COLO668 (cell line): ENCODE measurements at regions not wholly inside any gene's neighbourhood (a gene's known extent, or its start where the extent isn't known, plus 50 kb on each side); places are given as distances from the start of the nearest gene placed in this dataset.
"Not testable (repeated sequence)": the region's sequence is repeated elsewhere in the genome, so short reads cannot be mapped to it uniquely, and the experiment has no call there.

Experiments
- DNase-seq: peaks from one replicate; lab custom pipeline; 2025; ENCODE audit not compliant: unreplicated experiment; lab: John Stamatoyannopoulos, UW

GRCh38 chr3:6467186-6467585, 393.7 kb upstream of the GRM7 start:
- DNase-seq, result no peak

GRCh38 chr3:6468589-6468988, 392.3 kb upstream of the GRM7 start:
- DNase-seq, result no peak

GRCh38 chr3:6471744-6472143, 389.2 kb upstream of the GRM7 start:
- no peak for DNase-seq

GRCh38 chr3:6490487-6491327, 370.2 kb upstream of the GRM7 start:
- DNase-seq, result not testable (repeated sequence)

GRCh38 chr3:6491768-6492167, 369.1 kb upstream of the GRM7 start:
- no peak for DNase-seq

- no peak for DNase-seq
Observed at GRCh38 chr3:6492306-6492705, 368.6 kb upstream of the GRM7 start.

- DNase-seq, result not testable (repeated sequence)
Observed at GRCh38 chr3:6498944-6499343, 362.0 kb upstream of the GRM7 start.

GRCh38 chr3:6504347-6504746, 356.6 kb upstream of the GRM7 start:
- no peak for DNase-seq

- DNase-seq, result no peak
Observed at GRCh38 chr3:6504834-6505233, 356.1 kb upstream of the GRM7 start.

- no peak for DNase-seq
Observed at GRCh38 chr3:6508410-6508759, 352.5 kb upstream of the GRM7 start.

- no peak for DNase-seq
Observed at GRCh38 chr3:6509576-6509975, 351.3 kb upstream of the GRM7 start.

- no peak for DNase-seq
Observed at GRCh38 chr3:6510713-6511112, 350.2 kb upstream of the GRM7 start.

GRCh38 chr3:6512172-6512800, 348.6 kb upstream of the GRM7 start:
- peak; percentile 42 for DNase-seq

GRCh38 chr3:6516143-6516542, 344.8 kb upstream of the GRM7 start:
- DNase-seq, result no peak

- no peak for DNase-seq
Observed at GRCh38 chr3:6516694-6517093, 344.2 kb upstream of the GRM7 start.

- DNase-seq, result no peak
Observed at GRCh38 chr3:6518709-6519345, 342.1 kb upstream of the GRM7 start.

GRCh38 chr3:6521369-6522113, 339.4 kb upstream of the GRM7 start:
- DNase-seq, result no peak

- DNase-seq, result no peak
Observed at GRCh38 chr3:6522191-6522590, 338.7 kb upstream of the GRM7 start.

GRCh38 chr3:6523043-6523442, 337.9 kb upstream of the GRM7 start:
- DNase-seq, result no peak

- DNase-seq, result no peak
Observed at GRCh38 chr3:6524479-6524878, 336.4 kb upstream of the GRM7 start.

GRCh38 chr3:6526321-6526720, 334.6 kb upstream of the GRM7 start:
- DNase-seq, result no peak

- no peak for DNase-seq
Observed at GRCh38 chr3:6526861-6527260, 334.1 kb upstream of the GRM7 start.
